Gastroesophageal sphincter (tissue), 3 donors: ENCODE measurements at regions not wholly inside any gene's neighbourhood (a gene's known extent, or its start where the extent isn't known, plus 50 kb on each side); places are given as distances from the start of the nearest gene placed in this dataset.

Experiments
- POLR2A ChIP-seq, 2 donors: fragments of 450-650 bp; IDR thresholded peaks; one replicate each; pipeline ENCODE4 v1.6.1; 2017; ENCODE audit warnings: antibody characterized with exemption in 2 of 2, mild to moderate bottlenecking in 2 of 2, moderate library complexity in 1 of 2
- TF ChIP-seq, protein P1 (sequence below), 4 experiments: fragments of 200-600 bp in 2 of 4; fragments of 450-650 bp in 2 of 4; sonication (generic) in 1 of 4; IDR thresholded peaks; one replicate each; pipeline ENCODE4 v1.5.1; 2017 to 2019; ENCODE audit warnings: antibody characterized with exemption in 4 of 4, mild to moderate bottlenecking in 2 of 4, moderate library complexity in 2 of 4

DNA sequence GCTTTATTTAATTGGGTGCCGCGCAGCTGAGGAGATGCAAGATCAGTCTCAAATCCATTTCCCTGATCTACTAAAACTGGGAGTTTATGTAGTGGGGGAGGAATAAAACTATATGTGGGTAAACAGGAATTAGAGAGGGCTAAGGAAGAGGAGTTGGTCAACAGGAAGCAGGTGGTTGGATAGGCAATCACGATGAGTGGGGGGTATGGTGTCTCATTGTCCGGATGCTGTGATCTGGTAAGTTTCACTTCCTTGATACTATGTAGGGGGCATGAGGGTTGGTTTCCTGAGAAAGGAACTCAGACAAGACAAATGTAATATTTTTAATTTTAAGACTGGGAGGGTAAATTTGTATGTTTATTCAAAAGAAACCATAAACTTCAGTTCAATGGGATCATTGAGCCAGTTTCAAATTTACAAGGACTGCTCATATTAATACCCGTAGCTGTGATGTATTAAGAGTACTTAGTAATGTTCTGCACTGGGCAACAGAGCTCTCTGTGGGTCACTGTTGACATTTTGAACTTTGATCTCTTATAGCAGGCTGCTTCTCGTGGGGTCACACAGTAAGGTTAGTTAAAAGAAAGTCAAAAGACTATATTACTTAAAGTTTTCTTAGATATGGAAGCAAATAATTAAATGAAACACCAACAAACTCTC lies 786.2 kb upstream of the FBXO33 start:
- TF ChIP-seq, protein P1, sequence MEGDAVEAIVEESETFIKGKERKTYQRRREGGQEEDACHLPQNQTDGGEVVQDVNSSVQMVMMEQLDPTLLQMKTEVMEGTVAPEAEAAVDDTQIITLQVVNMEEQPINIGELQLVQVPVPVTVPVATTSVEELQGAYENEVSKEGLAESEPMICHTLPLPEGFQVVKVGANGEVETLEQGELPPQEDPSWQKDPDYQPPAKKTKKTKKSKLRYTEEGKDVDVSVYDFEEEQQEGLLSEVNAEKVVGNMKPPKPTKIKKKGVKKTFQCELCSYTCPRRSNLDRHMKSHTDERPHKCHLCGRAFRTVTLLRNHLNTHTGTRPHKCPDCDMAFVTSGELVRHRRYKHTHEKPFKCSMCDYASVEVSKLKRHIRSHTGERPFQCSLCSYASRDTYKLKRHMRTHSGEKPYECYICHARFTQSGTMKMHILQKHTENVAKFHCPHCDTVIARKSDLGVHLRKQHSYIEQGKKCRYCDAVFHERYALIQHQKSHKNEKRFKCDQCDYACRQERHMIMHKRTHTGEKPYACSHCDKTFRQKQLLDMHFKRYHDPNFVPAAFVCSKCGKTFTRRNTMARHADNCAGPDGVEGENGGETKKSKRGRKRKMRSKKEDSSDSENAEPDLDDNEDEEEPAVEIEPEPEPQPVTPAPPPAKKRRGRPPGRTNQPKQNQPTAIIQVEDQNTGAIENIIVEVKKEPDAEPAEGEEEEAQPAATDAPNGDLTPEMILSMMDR (IDR thresholded peaks at IDR 0.05) = no peak
- TF ChIP-seq POLR2A (IDR thresholded peaks at IDR 0.05) = no peak
